H1 (cell line): ENCODE measurements at regions not wholly inside any gene's neighbourhood (a gene's known extent, or its start where the extent isn't known, plus 50 kb on each side); places are given as distances from the start of the nearest gene placed in this dataset.

Source experiments
- CTCF ChIA-PET: fragments of 300-600 bp; sonication (Branson Sonifier 250); formaldehyde crosslinking; loops from one replicate; lab custom pipeline; 2021; ENCODE audit not compliant: partially characterized antibody; lab: Charles Lee
- POLR2A ChIA-PET: fragments of 300-600 bp; sonication (Branson Sonifier 250); formaldehyde crosslinking; loops from one replicate; lab custom pipeline; 2021; ENCODE audit warnings: inconsistent platforms; ENCODE audit not compliant: partially characterized antibody; lab: Charles Lee
- DNase-seq, 2 experiments: peaks; one replicate each; pipeline versions ENCODE4 v3.0.0 to v3.0.0-alpha.2; 2010 to 2022; ENCODE audit warnings: low spot score in 2 of 2, low read depth in 1 of 2, mixed read lengths in 1 of 2
- FAIRE-seq: peaks from 2 replicates; lab custom pipeline; 2011; peaks lifted over from hg19 to GRCh38; lab: Jason Lieb, UNC
- H2AFZ ChIP-seq: 2 replicates; pipeline ENCODE4 v1.8.1; 2012; ENCODE audit warnings: low read length, inconsistent platforms
- H2AK5ac ChIP-seq: 2 replicates; pipeline ENCODE4 v1.6.1; 2013; ENCODE audit warnings: low read depth, low read length
- H2BK120ac ChIP-seq: replicated peaks from 2 replicates; pipeline ENCODE3; 2013; ENCODE audit warnings: low read depth, low read length, inconsistent platforms
- H2BK12ac ChIP-seq: 2 replicates; pipeline ENCODE4 v1.6.1; 2013; ENCODE audit warnings: low read depth, low read length
- H2BK15ac ChIP-seq: 2 replicates; pipeline ENCODE4 v1.6.1; 2013; ENCODE audit warnings: low read length
- H2BK20ac ChIP-seq: 2 replicates; pipeline ENCODE4 v1.6.1; 2013; ENCODE audit warnings: low read length
- H2BK5ac ChIP-seq: 2 replicates; pipeline ENCODE4 v1.6.1; 2013; ENCODE audit warnings: low read depth, low read length
- H3K14ac ChIP-seq: 2 replicates; pipeline ENCODE4 v1.6.1; 2013; ENCODE audit warnings: inconsistent platforms; ENCODE audit not compliant: insufficient read length
- H3K18ac ChIP-seq: 2 replicates; pipeline ENCODE4 v1.6.1; 2013; ENCODE audit warnings: low read length; ENCODE audit errors: extremely low read depth
- H3K23ac ChIP-seq: 2 replicates; pipeline ENCODE4 v1.6.1; 2013; ENCODE audit warnings: inconsistent platforms; ENCODE audit not compliant: insufficient read length
- H3K23me2 ChIP-seq: 2 replicates; pipeline ENCODE4 v1.6.1; 2013; ENCODE audit warnings: low read depth, low read length
- H3K27ac ChIP-seq: 2 replicates; pipeline ENCODE4 v1.6.1; 2011; ENCODE audit warnings: low read depth, low read length, inconsistent platforms
- H3K27me3 ChIP-seq, 4 experiments: replicated peaks in 1 of 4; 1 replicate in 1 of 4; 2 replicates in 3 of 4; pipeline versions ENCODE4 v1.6.1 to v1.8.1; 2011 to 2013; ENCODE audit warnings: low read length in 3 of 4, mild to moderate bottlenecking in 3 of 4, inconsistent platforms in 2 of 4, mixed read lengths in 2 of 4, moderate library complexity in 1 of 4; ENCODE audit not compliant: control insufficient read depth in 3 of 4, insufficient read depth in 3 of 4; ENCODE audit errors: extremely low read depth in 1 of 4
- H3K36me3 ChIP-seq, 4 experiments: 2 replicates each; pipeline versions ENCODE4 v1.6.1 to v1.8.1; 2011 to 2013; ENCODE audit warnings: mild to moderate bottlenecking in 4 of 4, low read length in 3 of 4, moderate library complexity in 2 of 4, control low read depth in 1 of 4, inconsistent platforms in 1 of 4; ENCODE audit not compliant: insufficient read depth in 4 of 4, control insufficient read depth in 2 of 4
- H3K4ac ChIP-seq: replicated peaks from 2 replicates; pipeline ENCODE3; 2013; ENCODE audit warnings: low read length, low read depth, mixed read lengths, inconsistent platforms; ENCODE audit not compliant: insufficient read length
- H3K4me1 ChIP-seq, 4 experiments: replicated peaks in 1 of 4; 1 replicate in 1 of 4; 2 replicates in 3 of 4; pipeline versions ENCODE4 v1.6.1 to v1.8.1; 2011 to 2013; ENCODE audit warnings: low read length in 3 of 4, inconsistent platforms in 2 of 4, mixed read lengths in 1 of 4; ENCODE audit not compliant: insufficient read depth in 4 of 4, control insufficient read depth in 3 of 4
- H3K4me2 ChIP-seq, 2 experiments: 2 replicates each; pipeline versions ENCODE4 v1.6.1 to v1.8.1; 2011 to 2013; ENCODE audit warnings: low read depth in 2 of 2, low read length in 2 of 2, control low read depth in 1 of 2, inconsistent platforms in 1 of 2, mild to moderate bottlenecking in 1 of 2; ENCODE audit not compliant: insufficient read depth in 1 of 2
- H3K4me3 ChIP-seq, 4 experiments: fragments of 200-600, 300-600 bp in 1 of 4; sonication (generic), shearing (Covaris generic), sonication (Bioruptor Twin) in 1 of 4; 2 replicates each; pipeline versions ENCODE4 v1.5.1 to v1.8.1; 2011 to 2016; ENCODE audit warnings: low read length in 4 of 4, low read depth in 3 of 4, control low read depth in 2 of 4, inconsistent platforms in 2 of 4, mild to moderate bottlenecking in 2 of 4, mixed read lengths in 1 of 4, moderate library complexity in 1 of 4; ENCODE audit not compliant: insufficient read depth in 2 of 4; ENCODE audit errors: extremely low read depth in 1 of 4
- H3K56ac ChIP-seq: replicated peaks from 2 replicates; pipeline ENCODE3; 2013; ENCODE audit warnings: low read depth, mild to moderate bottlenecking, mixed read lengths, low read length, inconsistent platforms; ENCODE audit not compliant: insufficient read length
- H3K79me1 ChIP-seq: 2 replicates; pipeline ENCODE4 v1.6.1; 2013; ENCODE audit warnings: low read depth, low read length, control low read depth
- H3K79me2 ChIP-seq, 2 experiments: 2 replicates each; pipeline versions ENCODE4 v1.6.1 to v1.8.1; 2012 to 2013; ENCODE audit warnings: low read length in 2 of 2, mild to moderate bottlenecking in 2 of 2, inconsistent platforms in 1 of 2; ENCODE audit not compliant: insufficient read depth in 2 of 2, control insufficient read depth in 1 of 2
- H3K9ac ChIP-seq, 4 experiments: replicated peaks in 1 of 4; 1 replicate in 1 of 4; 2 replicates in 3 of 4; pipeline versions ENCODE4 v1.6.1 to v1.8.1; 2011 to 2013; ENCODE audit warnings: low read depth in 3 of 4, low read length in 3 of 4, control low read depth in 2 of 4, mild to moderate bottlenecking in 2 of 4, moderate library complexity in 2 of 4, inconsistent platforms in 1 of 4; ENCODE audit errors: extremely low read depth in 1 of 4
- H3K9me3 ChIP-seq, 2 experiments: 2 replicates each; pipeline versions ENCODE4 v1.6.1 to v1.8.1; 2012 to 2013; ENCODE audit warnings: mild to moderate bottlenecking in 2 of 2, moderate library complexity in 2 of 2, control low read depth in 1 of 2, inconsistent platforms in 1 of 2, low read depth in 1 of 2, low read length in 1 of 2, mixed read lengths in 1 of 2; ENCODE audit not compliant: insufficient read depth in 2 of 2
- H4K20me1 ChIP-seq, 2 experiments: replicated peaks in 1 of 2; 2 replicates each; pipeline versions ENCODE3 to v1.8.1; 2011 to 2013; ENCODE audit warnings: inconsistent platforms in 2 of 2, low read length in 2 of 2, mild to moderate bottlenecking in 1 of 2; ENCODE audit not compliant: insufficient read depth in 2 of 2, control insufficient read depth in 1 of 2
- H4K5ac ChIP-seq: 2 replicates; pipeline ENCODE4 v1.6.1; 2013; ENCODE audit warnings: low read length, low read depth, mixed read lengths, inconsistent platforms; ENCODE audit not compliant: insufficient read length
- H4K8ac ChIP-seq: 2 replicates; pipeline ENCODE4 v1.8.0; 2013; ENCODE audit warnings: mild to moderate bottlenecking, moderate library complexity, low read length, inconsistent platforms; ENCODE audit not compliant: insufficient read depth; ENCODE audit errors: extremely low read depth
- H4K91ac ChIP-seq: replicated peaks from 2 replicates; pipeline ENCODE3; 2013; ENCODE audit warnings: low read length, mixed read lengths, inconsistent platforms; ENCODE audit not compliant: insufficient read length
- ASH2L ChIP-seq: fragments of 200-600, 300-600 bp; sonication (generic); IDR thresholded peaks from one replicate; pipeline ENCODE4 v1.7.1; 2017; ENCODE audit warnings: low read length
- CEBPB ChIP-seq: IDR thresholded peaks from 2 replicates; pipeline ENCODE4 v1.6.1; 2012; ENCODE audit warnings: low read depth, low read length
- CREB1 ChIP-seq: IDR thresholded peaks from 2 replicates; pipeline ENCODE4 v1.6.1; 2012; ENCODE audit warnings: inconsistent platforms
- JUND ChIP-seq: IDR thresholded peaks from 2 replicates; pipeline ENCODE4 v1.6.1; 2011; ENCODE audit warnings: mild to moderate bottlenecking, improper control_type of control experiment, low read length
- KDM1A ChIP-seq: fragments of 200-600, 300-600 bp; sonication (generic); IDR thresholded peaks from 2 replicates; pipeline ENCODE4 v1.7.1; 2016; ENCODE audit warnings: mild to moderate bottlenecking, low read length, borderline replicate concordance
- KDM5A ChIP-seq: fragments of 200-600 bp; IDR thresholded peaks from 2 replicates; pipeline ENCODE4 v1.7.1; 2012; ENCODE audit warnings: mild to moderate bottlenecking, low read length, inconsistent platforms, mixed read lengths
- POLR2A ChIP-seq, 2 experiments: IDR thresholded peaks; 1 replicate in 1 of 2; 2 replicates in 1 of 2; pipeline ENCODE4 v1.6.1; 2011; ENCODE audit warnings: low read depth in 2 of 2, low read length in 2 of 2, mild to moderate bottlenecking in 2 of 2; ENCODE audit errors: control extremely low read depth in 1 of 2
- RBBP5 ChIP-seq: IDR thresholded peaks from 2 replicates; pipeline ENCODE4 v1.7.1; 2012; ENCODE audit warnings: low read depth, mild to moderate bottlenecking, inconsistent platforms, low read length, moderate library complexity, borderline replicate concordance
- SIN3A ChIP-seq, 2 experiments: IDR thresholded peaks in 1 of 2; conservative IDR thresholded peaks in 1 of 2; 2 replicates each; pipeline ENCODE4 v1.6.1; 2011 to 2012; ENCODE audit warnings: low read length in 2 of 2, improper control_type of control experiment in 1 of 2, low read depth in 1 of 2, mild to moderate bottlenecking in 1 of 2
- SIX5 ChIP-seq: IDR thresholded peaks from 2 replicates; pipeline ENCODE4 v1.6.1; 2011; ENCODE audit warnings: mild to moderate bottlenecking, low read depth, low read length
- SP4 ChIP-seq: IDR thresholded peaks from 2 replicates; pipeline ENCODE4 v1.6.1; 2012; ENCODE audit warnings: low read length, inconsistent platforms
- SRF ChIP-seq: IDR thresholded peaks from 2 replicates; pipeline ENCODE4 v1.6.1; 2011; ENCODE audit warnings: mild to moderate bottlenecking, low read depth, low read length, moderate library complexity
- TBP ChIP-seq: IDR thresholded peaks from 2 replicates; pipeline ENCODE4 v1.6.1; 2011; ENCODE audit warnings: low read depth, low read length, improper control_type of control experiment
- WGBS, 2 experiments: shearing (Covaris generic) in 1 of 2; methylation state at CpG; one replicate each; pipeline versions ENCODE4 v1.1.6 to v1.1.7; 2013 to 2015; ENCODE audit warnings: low lambda C conversion rate in 2 of 2, mixed read lengths in 2 of 2, inconsistent platforms in 1 of 2, low coverage in 1 of 2, missing lambda C conversion rate in 1 of 2; ENCODE audit not compliant: insufficient replicate concordance in 2 of 2, insufficient coverage in 1 of 2, insufficient read length in 1 of 2; ENCODE audit errors: extremely low coverage in 1 of 2, missing lambda C conversion rate in 1 of 2; 5-methylcytosine and 5-hydroxymethylcytosine counted together
- TF ChIP-seq, protein P1 (sequence below): IDR thresholded peaks from 2 replicates; pipeline ENCODE4 v1.6.1; 2011; ENCODE audit warnings: low read length, improper control_type of control experiment

DNA sequence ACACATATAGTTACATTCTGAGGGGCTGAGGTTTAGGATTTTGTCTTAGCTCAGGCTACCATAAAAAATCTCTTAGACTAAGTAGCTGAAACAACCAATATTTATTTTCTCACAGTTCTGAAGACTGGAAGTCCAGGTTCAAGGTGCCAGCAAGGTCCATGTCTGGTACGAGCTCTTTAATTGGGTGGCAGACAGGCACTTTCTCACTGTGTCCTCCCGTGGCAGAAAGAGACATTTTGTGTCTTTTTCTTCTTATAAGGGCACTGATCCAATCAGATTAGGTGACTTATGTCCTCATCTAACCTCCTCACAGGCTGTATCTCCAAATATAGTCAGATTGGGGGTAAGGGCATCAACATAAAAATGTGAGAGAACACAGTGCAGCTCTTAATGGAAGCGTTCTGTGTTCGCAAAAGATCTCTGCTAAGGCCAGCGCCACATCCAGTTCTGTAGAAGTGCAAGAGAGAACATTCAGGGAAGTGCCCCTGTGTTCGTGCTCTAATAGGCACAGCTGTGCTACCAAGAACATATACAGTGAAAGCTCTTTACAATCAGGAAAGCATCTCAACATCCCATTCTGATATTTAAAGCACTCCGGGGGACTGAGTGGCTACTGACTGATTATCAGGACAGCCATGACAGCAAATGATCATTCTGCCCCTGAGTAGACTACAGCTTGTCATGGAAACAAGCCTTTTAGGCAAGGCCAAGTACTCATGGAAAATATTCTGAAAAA lies 819.2 kb downstream of the LIG4 start:
- CTCF ChIA-PET: interaction anchor here (1.0 to 1.6 kb wide), 6 partner anchors 9 to 759 kb away, joined by 3 to 5 read pairs (median 4); no protein-coding TSS in a partner anchor
- no peaks in the 10 kb centered on the region for H3K79me2 ChIP-seq
- no peaks in the 10 kb centered on the region for H3K9me3 ChIP-seq
- POLR2A ChIA-PET: interaction anchor here (0.6 kb wide), 1 partner anchor 153 kb away, joined by 4 read pairs; no protein-coding TSS in a partner anchor
- H3K27me3 ChIP-seq: no peaks in the 10 kb centered on the region
- H3K4me1 ChIP-seq: no peaks in the 10 kb centered on the region; a peak in 1 of 7 replicates
- H3K18ac ChIP-seq: no peak overlapping the region
- H4K20me1 ChIP-seq: no peaks in the 10 kb centered on the region
- no peak overlapping the region for H2BK12ac ChIP-seq
- no peak overlapping the region for H2AFZ ChIP-seq
- H3K36me3 ChIP-seq: no peaks in the 10 kb centered on the region
- H2BK20ac ChIP-seq: no peak overlapping the region
- no peak overlapping the region for H3K27ac ChIP-seq
- H2BK120ac ChIP-seq: no peak overlapping the region
- H3K4me2 ChIP-seq: no peak overlapping the region
- H3K14ac ChIP-seq: no peak overlapping the region
- no peak overlapping the region for H3K56ac ChIP-seq
- no peaks in the 10 kb centered on the region for H3K23me2 ChIP-seq
- H3K79me1 ChIP-seq: no peaks in the 10 kb centered on the region
- H2BK15ac ChIP-seq: no peak overlapping the region
- H2AK5ac ChIP-seq: no peak overlapping the region
- H3K4me3 ChIP-seq: no peak overlapping the region
- 95% methylated on average over 7 of the region's 7 CpGs; no CpG with 5 or more reads in 1 of the 2 experiments for WGBS, 2 experiments
- no peak overlapping the region for H2BK5ac ChIP-seq
- FAIRE-seq (no peak), DNase-seq (no peak)
- no peak overlapping the region for H3K4ac ChIP-seq
- no peak overlapping the region for H4K8ac ChIP-seq
- H3K23ac ChIP-seq: no peak overlapping the region
- H4K91ac ChIP-seq: no peak overlapping the region
- no peak overlapping the region for H4K5ac ChIP-seq
- H3K9ac ChIP-seq: no peak overlapping the region
- TF ChIP-seq ASH2L (no peak), TBP (no peak), POLR2A (IDR thresholded peaks at IDR 0.05; ENCODE audit: control extremely low read depth in 1 of 2, low read depth in 2 of 2, low read length in 2 of 2) (no peak), KDM5A (no peak), KDM1A (no peak), SP4 (no peak), SIX5 (no peak), SRF (no peak), CEBPB (no peak), JUND (no peak), RBBP5 (no peak), CREB1 (no peak), SIN3A (conservative IDR thresholded peaks at IDR 0.05 in 1 of 2, IDR thresholded peaks at IDR 0.05 in 1 of 2; ENCODE audit: low read depth in 1 of 2, low read length in 2 of 2) (no peak)
- TF ChIP-seq, protein P1, sequence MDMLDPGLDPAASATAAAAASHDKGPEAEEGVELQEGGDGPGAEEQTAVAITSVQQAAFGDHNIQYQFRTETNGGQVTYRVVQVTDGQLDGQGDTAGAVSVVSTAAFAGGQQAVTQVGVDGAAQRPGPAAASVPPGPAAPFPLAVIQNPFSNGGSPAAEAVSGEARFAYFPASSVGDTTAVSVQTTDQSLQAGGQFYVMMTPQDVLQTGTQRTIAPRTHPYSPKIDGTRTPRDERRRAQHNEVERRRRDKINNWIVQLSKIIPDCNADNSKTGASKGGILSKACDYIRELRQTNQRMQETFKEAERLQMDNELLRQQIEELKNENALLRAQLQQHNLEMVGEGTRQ: no peak
